Ishikawa (cell line): ENCODE measurements at regions not wholly inside any gene's neighbourhood (a gene's known extent, or its start where the extent isn't known, plus 50 kb on each side); places are given as distances from the start of the nearest gene placed in this dataset.

Experiments used
- CEBPB ChIP-seq: IDR thresholded peaks from 2 replicates; pipeline ENCODE4 v1.6.1; 2012
- CREB1 ChIP-seq: IDR thresholded peaks from 2 replicates; pipeline ENCODE4 v1.6.1; 2012; ENCODE audit warnings: low read depth
- EGR1 ChIP-seq: IDR thresholded peaks from 2 replicates; pipeline ENCODE4 v1.6.1; 2012
- EP300 ChIP-seq: IDR thresholded peaks from 2 replicates; pipeline ENCODE4 v1.6.1; 2012; ENCODE audit warnings: borderline replicate concordance
- FOXM1 ChIP-seq: IDR thresholded peaks from 2 replicates; pipeline ENCODE4 v1.6.1; 2012; ENCODE audit warnings: low read depth, borderline replicate concordance
- NFIC ChIP-seq: IDR thresholded peaks from 2 replicates; pipeline ENCODE4 v1.6.1; 2012
- RAD21 ChIP-seq: IDR thresholded peaks from 2 replicates; pipeline ENCODE4 v1.6.1; 2012; ENCODE audit warnings: low read depth
- TAF1 ChIP-seq: IDR thresholded peaks from 2 replicates; pipeline ENCODE4 v1.6.1; 2012; ENCODE audit warnings: low read depth, mild to moderate bottlenecking
- TCF12 ChIP-seq: IDR thresholded peaks from 2 replicates; pipeline ENCODE4 v1.6.1; 2012; ENCODE audit warnings: low read depth
- TEAD4 ChIP-seq: IDR thresholded peaks from 2 replicates; pipeline ENCODE4 v1.6.1; 2012
- YY1 ChIP-seq: IDR thresholded peaks from 2 replicates; pipeline ENCODE4 v1.6.1; 2012; ENCODE audit warnings: low read depth
- ZBTB7A ChIP-seq: IDR thresholded peaks from 2 replicates; pipeline ENCODE4 v1.6.1; 2012; ENCODE audit warnings: low read depth
- TF ChIP-seq, protein P1 (sequence below): IDR thresholded peaks from 2 replicates; pipeline ENCODE4 v1.6.1; 2012
- TF ChIP-seq, protein P2 (sequence below): IDR thresholded peaks from 2 replicates; pipeline ENCODE4 v1.6.1; 2012; ENCODE audit warnings: low read depth, mild to moderate bottlenecking
- TF ChIP-seq, protein P3 (sequence below): IDR thresholded peaks from 2 replicates; pipeline ENCODE4 v1.6.1; 2012

DNA sequence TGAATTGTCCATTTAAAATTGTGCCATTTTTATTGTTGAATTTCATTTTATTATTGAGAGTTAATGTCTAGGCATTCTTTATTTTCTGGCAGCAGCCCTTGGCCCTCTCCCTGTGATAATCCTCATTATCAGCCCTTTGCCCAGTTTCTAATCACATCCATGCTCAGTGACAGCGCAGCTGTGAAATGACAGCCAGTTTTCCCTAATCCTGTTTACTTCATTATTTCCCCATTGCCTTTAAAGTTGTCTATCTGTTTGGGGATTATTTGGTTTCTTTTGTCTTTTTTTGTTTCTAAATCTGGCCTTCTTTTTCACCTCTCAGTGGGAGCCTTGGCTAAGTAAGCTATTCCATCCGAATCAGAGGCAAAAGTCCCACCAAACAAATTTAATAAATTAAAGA is 476.9 kb downstream of the SLC6A15 start:
- TF ChIP-seq TAF1 (no peak), NFIC (no peak), YY1 (no peak), FOXM1 (no peak), EP300 (no peak), TEAD4 (no peak), RAD21 (no peak), CREB1 (no peak), TCF12 (no peak), EGR1 (no peak), CEBPB (no peak), ZBTB7A (no peak)
- TF ChIP-seq, protein P1, sequence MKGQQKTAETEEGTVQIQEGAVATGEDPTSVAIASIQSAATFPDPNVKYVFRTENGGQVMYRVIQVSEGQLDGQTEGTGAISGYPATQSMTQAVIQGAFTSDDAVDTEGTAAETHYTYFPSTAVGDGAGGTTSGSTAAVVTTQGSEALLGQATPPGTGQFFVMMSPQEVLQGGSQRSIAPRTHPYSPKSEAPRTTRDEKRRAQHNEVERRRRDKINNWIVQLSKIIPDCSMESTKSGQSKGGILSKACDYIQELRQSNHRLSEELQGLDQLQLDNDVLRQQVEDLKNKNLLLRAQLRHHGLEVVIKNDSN: no peak
- TF ChIP-seq, protein P2, sequence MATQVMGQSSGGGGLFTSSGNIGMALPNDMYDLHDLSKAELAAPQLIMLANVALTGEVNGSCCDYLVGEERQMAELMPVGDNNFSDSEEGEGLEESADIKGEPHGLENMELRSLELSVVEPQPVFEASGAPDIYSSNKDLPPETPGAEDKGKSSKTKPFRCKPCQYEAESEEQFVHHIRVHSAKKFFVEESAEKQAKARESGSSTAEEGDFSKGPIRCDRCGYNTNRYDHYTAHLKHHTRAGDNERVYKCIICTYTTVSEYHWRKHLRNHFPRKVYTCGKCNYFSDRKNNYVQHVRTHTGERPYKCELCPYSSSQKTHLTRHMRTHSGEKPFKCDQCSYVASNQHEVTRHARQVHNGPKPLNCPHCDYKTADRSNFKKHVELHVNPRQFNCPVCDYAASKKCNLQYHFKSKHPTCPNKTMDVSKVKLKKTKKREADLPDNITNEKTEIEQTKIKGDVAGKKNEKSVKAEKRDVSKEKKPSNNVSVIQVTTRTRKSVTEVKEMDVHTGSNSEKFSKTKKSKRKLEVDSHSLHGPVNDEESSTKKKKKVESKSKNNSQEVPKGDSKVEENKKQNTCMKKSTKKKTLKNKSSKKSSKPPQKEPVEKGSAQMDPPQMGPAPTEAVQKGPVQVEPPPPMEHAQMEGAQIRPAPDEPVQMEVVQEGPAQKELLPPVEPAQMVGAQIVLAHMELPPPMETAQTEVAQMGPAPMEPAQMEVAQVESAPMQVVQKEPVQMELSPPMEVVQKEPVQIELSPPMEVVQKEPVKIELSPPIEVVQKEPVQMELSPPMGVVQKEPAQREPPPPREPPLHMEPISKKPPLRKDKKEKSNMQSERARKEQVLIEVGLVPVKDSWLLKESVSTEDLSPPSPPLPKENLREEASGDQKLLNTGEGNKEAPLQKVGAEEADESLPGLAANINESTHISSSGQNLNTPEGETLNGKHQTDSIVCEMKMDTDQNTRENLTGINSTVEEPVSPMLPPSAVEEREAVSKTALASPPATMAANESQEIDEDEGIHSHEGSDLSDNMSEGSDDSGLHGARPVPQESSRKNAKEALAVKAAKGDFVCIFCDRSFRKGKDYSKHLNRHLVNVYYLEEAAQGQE: no peak
- TF ChIP-seq, protein P3, sequence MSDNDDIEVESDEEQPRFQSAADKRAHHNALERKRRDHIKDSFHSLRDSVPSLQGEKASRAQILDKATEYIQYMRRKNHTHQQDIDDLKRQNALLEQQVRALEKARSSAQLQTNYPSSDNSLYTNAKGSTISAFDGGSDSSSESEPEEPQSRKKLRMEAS: no peak

DNA sequence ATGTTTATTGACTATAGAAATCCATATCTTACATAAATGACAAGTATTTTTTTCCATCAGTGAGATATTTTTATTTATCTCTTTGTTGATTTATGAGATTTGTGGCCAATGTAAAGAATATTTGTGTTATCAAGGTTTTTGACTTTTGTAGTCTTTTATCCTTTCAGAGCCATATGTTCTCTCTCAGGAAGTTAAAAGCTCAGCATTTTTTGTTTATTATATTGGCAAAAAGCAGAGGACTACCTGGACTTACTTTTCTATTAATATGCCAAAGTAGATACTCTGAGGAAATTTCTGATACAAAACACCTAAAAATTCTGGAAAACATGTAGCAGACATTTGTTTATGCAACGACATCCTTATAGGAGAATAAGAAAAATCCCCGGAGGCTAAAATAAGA is 490.3 kb downstream of the SLC6A15 start:
- TF ChIP-seq RAD21 (no peak), TEAD4 (no peak), NFIC (no peak), TAF1 (no peak), CEBPB (no peak), CREB1 (no peak), EGR1 (no peak), ZBTB7A (no peak)
- TF ChIP-seq, protein P2: no peak
- TF ChIP-seq, protein P1: no peak

DNA sequence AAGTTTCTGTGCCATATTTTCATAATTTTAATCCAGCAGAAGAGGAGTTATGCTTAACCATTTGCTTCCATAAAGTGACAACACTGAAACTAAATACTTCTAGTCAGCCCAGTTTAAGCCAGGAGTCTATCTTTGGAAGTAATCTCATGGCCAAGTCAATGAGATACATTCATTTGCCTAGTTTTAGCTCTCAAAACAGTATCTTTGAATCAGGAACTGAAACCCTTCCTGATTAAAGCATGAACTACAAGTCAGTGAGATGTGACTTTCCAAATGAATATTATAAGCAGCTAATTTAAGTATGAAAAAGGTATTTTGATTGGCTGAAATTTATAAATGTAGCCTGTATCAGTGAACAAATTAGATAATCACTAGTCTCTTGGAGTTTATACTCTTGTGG is 491.5 kb downstream of the SLC6A15 start:
- TF ChIP-seq NFIC (no peak), ZBTB7A (no peak), CREB1 (no peak), CEBPB (no peak), YY1 (no peak)
- TF ChIP-seq, protein P3: no peak
- TF ChIP-seq, protein P1: no peak
- TF ChIP-seq, protein P2: no peak

DNA sequence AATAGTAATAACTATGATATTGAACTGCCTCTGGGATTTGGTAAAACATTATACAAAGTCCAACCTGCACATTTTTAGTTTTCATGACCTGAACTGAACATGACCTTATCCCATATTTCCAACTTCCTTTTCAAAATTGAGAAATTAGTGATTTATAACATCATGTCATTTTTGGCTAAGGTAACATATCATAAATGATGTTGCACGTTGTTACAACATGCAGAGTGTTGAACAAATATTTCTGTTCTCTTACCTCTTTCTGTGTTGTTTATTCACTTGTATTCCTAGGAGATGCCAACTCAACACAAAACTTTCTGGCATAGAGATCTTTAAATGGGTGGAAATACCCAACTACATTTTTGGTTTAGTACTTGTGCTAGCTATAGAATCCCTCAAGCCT is 496.0 kb downstream of the SLC6A15 start:
- TF ChIP-seq FOXM1 (no peak), NFIC (no peak), RAD21 (no peak), TAF1 (no peak), YY1 (no peak), TEAD4 (no peak), TCF12 (no peak), CEBPB (no peak), EGR1 (no peak), ZBTB7A (no peak), CREB1 (no peak), EP300 (no peak)
- TF ChIP-seq, protein P2: no peak
- TF ChIP-seq, protein P1: no peak
- TF ChIP-seq, protein P3: no peak
